OCI-M2 (cell line): ENCODE measurements at regions not wholly inside any gene's neighbourhood (a gene's known extent, or its start where the extent isn't known, plus 50 kb on each side); places are given as distances from the start of the nearest gene placed in this dataset.
"Not testable (repeated sequence)": the region's sequence is repeated elsewhere in the genome, so short reads cannot be mapped to it uniquely, and the experiment has no call there.

Experiments used
- DNase-seq: peaks from one replicate; lab custom pipeline; 2025; ENCODE audit not compliant: unreplicated experiment; lab: John Stamatoyannopoulos, UW

- DNase-seq, result no peak
Observed at GRCh38 chr4:170729236-170729635, 639.5 kb upstream of the AADAT start.

DNA sequence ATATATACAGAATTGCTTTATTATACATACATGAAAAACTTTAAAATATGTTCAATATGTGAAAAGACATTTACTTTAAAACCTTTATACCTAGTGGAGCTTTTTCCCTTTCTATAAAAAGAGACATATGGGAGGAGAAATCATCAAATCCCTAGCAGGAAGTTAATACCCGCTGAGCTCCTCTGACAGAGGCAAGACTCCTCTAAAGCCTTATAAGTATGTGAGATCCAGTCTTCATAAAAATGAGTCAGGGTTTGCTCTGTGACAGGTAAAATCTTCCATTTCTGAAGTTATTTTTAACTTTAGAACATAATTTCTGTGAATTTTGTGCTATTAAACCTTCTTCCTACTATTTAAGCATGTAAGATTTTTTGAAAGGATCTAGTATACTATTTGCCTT lies 634.4 kb upstream of the AADAT start:
- DNase-seq, result no peak

DNA sequence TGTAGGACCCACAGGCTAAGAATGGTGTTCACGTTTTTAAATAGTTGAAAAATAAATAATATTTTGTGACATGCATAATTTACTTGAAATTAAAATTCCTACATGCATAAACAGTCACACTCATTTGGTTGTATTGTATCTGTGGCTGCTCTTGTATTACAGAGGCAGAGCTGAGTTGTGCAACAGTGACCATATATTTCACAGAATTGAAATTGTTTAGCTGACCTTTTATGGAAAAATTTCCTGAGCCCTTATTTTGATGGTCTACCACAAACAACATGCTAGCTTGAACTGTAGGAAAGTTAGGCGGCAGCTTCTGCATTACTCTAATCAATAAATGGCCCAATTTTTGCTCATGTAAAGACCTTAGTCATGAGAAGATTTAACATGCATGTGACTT lies 633.4 kb upstream of the AADAT start:
- no peak for DNase-seq

- no peak for DNase-seq
Observed at GRCh38 chr4:170721812-170722373, 632.1 kb upstream of the AADAT start.

DNA sequence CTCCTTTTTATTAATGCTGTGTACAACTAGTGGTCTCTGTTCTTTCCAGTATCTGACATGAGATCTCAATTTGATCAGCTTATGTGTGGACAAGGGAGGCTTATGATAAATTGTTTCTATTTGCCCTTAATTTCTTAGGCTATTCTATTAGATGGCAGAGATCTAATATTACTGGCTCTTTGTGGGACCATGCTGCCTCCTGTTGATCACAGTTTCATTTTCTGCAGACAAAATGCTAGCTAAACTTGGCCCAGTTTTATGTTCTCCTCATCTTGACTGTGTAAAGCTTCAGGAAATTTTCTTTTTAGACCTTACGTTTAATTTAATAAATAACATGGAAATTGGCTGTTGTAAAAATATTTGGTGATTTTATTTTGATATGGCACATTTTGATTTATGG lies 627.1 kb upstream of the AADAT start:
- no peak for DNase-seq

DNA sequence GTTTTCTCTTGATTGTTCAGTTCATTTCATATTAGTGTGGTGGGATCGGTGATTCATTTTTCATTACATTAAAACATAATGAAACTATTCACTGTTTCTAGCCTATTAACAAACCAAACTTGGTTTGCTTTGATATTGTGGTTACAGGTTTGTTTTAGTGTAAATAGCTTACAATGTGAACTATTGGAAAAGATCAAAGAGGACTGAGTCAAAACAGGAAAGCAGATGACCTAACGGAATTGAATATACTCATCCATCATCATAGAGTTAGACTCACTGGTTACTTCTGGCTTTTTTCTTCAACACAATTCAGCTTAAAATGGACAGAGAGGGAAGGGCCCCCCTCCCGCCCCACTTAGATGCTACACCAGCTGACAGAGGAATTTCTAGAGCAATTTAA lies 616.2 kb upstream of the AADAT start:
- DNase-seq, result no peak

- DNase-seq, result no peak
Observed at GRCh38 chr4:170700064-170700463, 610.3 kb upstream of the AADAT start.

- DNase-seq, result no peak
Observed at GRCh38 chr4:170698334-170698733, 608.6 kb upstream of the AADAT start.

- DNase-seq, result no peak
Observed at GRCh38 chr4:170697845-170698244, 608.1 kb upstream of the AADAT start.

DNA sequence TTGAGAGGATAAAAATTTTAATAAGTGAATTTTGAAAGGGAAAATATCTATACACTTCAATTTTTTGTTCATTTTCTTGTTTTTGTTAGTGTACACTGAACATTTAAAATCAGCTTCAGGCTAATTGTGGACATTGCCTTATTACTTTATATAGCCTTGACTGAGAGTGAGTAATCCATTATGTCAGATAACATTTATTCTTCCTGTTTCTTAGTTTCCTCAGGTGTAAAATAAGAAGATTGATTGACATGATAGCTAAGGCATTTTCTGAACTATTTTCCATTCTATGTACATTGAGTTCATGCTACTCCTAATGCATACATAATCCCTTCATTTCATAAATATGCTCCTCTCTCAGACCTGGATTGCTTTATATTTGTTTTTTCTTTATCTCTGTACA lies 607.3 kb upstream of the AADAT start:
- DNase-seq, result no peak

GRCh38 chr4:170691168-170691567 lies 601.4 kb upstream of the AADAT start:
- no peak for DNase-seq

GRCh38 chr4:170687751-170688150 lies 598.0 kb upstream of the AADAT start:
- no peak for DNase-seq

- DNase-seq, result not testable (repeated sequence)
Observed at GRCh38 chr4:170685701-170686100, 595.9 kb upstream of the AADAT start.

DNA sequence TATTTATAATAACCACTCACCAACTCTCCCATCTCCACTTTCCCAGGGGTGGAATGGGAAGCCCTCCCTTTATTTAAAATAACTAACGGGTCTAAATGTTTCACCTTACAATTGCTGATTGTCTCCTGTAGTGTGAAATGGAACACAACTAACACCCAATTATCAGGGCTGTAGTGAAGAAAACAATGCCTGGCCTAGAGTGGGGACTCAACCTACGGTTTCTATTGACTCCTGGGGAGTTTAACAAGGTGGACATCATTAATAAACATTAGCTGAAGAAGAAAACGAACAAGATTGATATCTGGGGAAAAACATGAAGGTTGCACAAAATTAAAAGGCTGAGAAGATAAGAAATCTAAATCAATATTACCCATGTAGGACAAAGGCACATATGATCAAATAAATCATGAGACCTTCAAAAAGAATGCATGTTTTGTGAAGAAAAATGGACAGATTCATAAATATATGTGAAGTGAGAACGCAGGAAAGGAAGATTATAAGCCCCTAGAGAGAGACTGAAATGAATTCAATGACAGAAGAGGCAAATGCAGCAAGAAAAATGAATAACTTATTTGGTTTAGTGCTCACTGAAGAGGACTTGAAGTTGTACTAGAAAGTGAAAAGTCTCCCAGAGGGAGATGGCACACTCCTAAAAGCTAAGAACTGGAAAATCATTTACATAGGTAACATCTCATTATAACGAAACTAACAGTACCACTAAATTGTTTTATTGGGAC lies 593.0 kb upstream of the AADAT start:
- no peak for DNase-seq

DNA sequence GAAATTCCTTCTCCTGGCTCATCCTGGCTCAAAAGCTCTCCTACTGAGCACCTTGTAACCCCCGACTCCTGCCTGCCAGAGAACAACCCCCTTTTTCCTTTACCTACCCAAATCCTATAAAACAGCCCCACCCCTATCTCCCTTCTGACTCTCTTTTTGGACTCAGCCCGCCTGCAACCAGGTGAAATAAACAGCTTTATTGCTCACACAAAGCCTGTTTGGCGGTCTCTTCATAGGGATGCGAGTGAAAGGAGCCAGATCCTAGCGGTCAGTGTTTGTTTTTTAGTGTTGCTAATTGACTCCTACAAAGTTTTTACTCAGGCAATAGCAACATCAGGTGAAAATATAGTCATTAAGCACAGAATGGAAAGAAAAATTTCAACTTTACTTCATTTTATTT lies 592.3 kb upstream of the AADAT start:
- not testable (repeated sequence) for DNase-seq

DNA sequence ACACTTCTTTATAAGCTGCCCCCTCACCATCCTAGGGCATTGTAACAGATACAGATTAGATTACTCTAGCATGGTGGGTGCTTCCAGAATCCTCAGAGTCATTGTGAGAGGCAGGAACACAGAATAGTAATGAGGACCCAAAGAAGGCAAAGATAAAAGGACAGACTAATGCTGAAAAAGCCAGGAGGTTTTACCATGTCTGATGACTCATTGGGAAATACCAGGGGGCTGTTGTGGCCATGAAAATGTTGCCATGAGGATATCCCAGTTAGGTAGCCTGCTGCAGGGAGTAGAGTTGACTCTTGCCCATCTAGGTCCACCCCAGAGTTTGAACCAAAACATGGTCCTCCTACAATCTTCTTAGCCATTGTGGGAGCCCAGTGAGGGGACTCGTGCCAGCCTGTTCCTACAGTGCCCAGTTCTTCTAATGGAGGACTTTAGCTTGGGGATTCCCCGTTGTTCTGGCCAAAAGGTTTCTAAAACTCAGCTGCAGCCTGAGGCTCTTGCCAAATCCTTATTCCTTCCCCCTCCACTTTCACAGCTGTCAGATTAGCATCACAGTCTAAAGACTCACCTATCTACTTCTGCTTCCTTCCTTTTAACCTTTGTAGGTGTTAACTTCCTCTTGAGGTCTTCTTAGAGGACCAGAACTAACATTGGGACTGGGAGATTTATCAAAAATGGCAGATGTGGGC lies 586.0 kb upstream of the AADAT start:
- no peak for DNase-seq

- no peak for DNase-seq
Observed at GRCh38 chr4:170674176-170674575, 584.4 kb upstream of the AADAT start.

DNA sequence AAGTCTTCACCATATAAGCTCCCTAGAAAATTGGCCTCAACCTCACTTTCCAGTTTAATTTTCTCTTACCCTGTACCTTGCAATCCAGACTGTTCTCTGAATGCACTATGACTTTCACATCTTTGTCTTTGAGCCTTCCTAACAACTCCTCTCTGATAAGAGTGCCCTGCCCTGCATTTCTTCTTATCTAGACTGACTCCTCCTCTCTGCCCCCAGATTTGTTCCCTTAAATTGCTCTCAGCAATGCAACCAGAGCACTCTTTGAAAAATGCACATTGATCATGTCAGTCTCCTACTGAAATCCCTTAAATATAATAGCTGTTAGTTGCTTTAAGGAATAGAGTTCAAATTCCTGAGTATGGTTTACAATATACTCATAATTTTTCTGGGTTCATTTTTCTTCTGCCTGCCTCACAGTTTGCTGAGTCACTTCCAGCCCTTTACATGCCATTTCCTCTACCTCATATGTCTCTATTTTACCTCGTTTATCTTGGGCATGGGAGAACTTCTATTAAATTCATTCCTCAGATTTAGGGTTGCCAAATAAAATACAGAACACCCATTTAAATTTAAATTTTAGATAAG lies 582.7 kb upstream of the AADAT start:
- no peak for DNase-seq

DNA sequence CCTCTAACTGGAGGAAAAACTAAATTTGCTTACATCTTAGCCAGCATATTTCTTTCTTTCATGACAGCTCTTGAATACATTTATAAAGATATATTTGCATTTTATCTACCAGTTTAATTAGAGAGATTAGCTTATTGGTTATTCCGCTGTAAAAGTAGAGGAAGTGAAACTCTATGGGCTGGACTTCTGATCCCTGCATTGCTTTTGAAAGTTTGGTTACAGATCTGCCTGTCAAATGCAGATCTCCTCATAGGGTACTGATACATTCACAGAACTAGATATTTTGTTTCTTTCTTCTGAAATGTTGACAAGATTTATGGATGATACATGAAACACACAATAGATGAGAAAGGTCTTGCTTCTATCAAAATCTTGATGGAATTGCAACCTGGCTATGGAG lies 581.4 kb upstream of the AADAT start:
- no peak for DNase-seq

GRCh38 chr4:170667814-170668213 lies 578.1 kb upstream of the AADAT start:
- DNase-seq, result no peak

GRCh38 chr4:170666909-170667308 lies 577.2 kb upstream of the AADAT start:
- DNase-seq, result no peak

DNA sequence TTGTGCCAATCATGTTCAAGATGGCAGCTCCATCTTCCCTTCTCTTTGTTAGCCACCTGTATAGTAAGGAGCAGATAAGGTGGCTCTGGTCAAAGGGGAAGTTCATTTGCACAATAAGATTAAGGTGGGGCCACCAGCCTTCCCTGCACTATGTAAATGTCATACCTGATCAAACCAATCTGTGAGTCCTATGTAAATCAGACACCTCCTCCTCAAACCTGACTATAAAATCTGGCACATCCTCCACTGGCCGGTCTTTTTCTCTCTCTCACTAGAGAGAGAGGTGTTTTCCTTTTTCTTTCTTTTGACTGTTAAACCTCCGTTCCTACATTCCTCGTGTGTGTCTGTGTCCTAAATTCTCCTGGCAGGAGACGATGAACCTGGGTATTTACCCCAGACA lies 572.5 kb upstream of the AADAT start:
- DNase-seq, result no peak
